ENCODE measurements at regions not wholly inside any gene's neighbourhood (a gene's known extent, or its start where the extent isn't known, plus 50 kb on each side); places are given as distances from the start of the nearest gene placed in this dataset.

GRCh38 chr16:86789621-86790051, 211.3 kb downstream of the FOXL1 start:
- no peaks in the 10 kb centered on the region for H3K36me3 ChIP-seq
- ATAC-seq (ENCODE audit: insufficient number of reproducible peaks, low FRiP score, low read depth) = no peak
- DNase-seq (ENCODE audit: low spot score) = no peak
- no peaks in the 10 kb centered on the region for H3K27me3 ChIP-seq (replicated peaks; ENCODE audit: insufficient read depth)
- no peak overlapping the region for H3K27ac ChIP-seq
- H3K4me1 ChIP-seq (ENCODE audit: control insufficient read depth in 1 of 2, low read depth in 2 of 2) = no peaks in the 10 kb centered on the region
- no peak for TF ChIP-seq CTCF (IDR thresholded peaks at IDR 0.05)
- no peak overlapping the region for H3K4me3 ChIP-seq
- no peaks in the 10 kb centered on the region for H3K9me3 ChIP-seq

GRCh38 chr16:86791287-86792035, 213.1 kb downstream of the FOXL1 start:
- H3K4me3 ChIP-seq = no peak overlapping the region
- H3K4me1 ChIP-seq (ENCODE audit: control insufficient read depth in 1 of 2, low read depth in 2 of 2) = no peaks in the 10 kb centered on the region
- DNase-seq (ENCODE audit: low spot score) = no peak
- no peak for ATAC-seq (ENCODE audit: insufficient number of reproducible peaks, low FRiP score, low read depth)
- no peak overlapping the region for H3K27ac ChIP-seq
- TF ChIP-seq CTCF (IDR thresholded peaks at IDR 0.05) = no peak
- no peaks in the 10 kb centered on the region for H3K27me3 ChIP-seq (replicated peaks; ENCODE audit: insufficient read depth)
- no peaks in the 10 kb centered on the region for H3K9me3 ChIP-seq
- H3K36me3 ChIP-seq = no peaks in the 10 kb centered on the region

- no peak overlapping the region for H3K27ac ChIP-seq
- H3K4me3 ChIP-seq = no peak overlapping the region
- H3K4me1 ChIP-seq (ENCODE audit: control insufficient read depth in 1 of 2, low read depth in 2 of 2) = no peaks in the 10 kb centered on the region
- no peak for DNase-seq (ENCODE audit: low spot score)
- no peaks in the 10 kb centered on the region for H3K27me3 ChIP-seq (replicated peaks; ENCODE audit: insufficient read depth)
- TF ChIP-seq CTCF (IDR thresholded peaks at IDR 0.05) = no peak
- H3K36me3 ChIP-seq = no peaks in the 10 kb centered on the region
- no peak for ATAC-seq (ENCODE audit: insufficient number of reproducible peaks, low FRiP score, low read depth)
- H3K9me3 ChIP-seq = no peaks in the 10 kb centered on the region
Measured at GRCh38 chr16:86794216-86794864, 216.0 kb downstream of the FOXL1 start.

- H3K36me3 ChIP-seq = no peaks in the 10 kb centered on the region
- no peak overlapping the region for H3K4me3 ChIP-seq
- H3K27ac ChIP-seq = no peak overlapping the region
- no peak for DNase-seq (ENCODE audit: low spot score)
- no peaks in the 10 kb centered on the region for H3K4me1 ChIP-seq (ENCODE audit: control insufficient read depth in 1 of 2, low read depth in 2 of 2)
- no peaks in the 10 kb centered on the region for H3K27me3 ChIP-seq (replicated peaks; ENCODE audit: insufficient read depth)
- TF ChIP-seq CTCF (IDR thresholded peaks at IDR 0.05) = no peak
- H3K9me3 ChIP-seq = no peaks in the 10 kb centered on the region
- ATAC-seq (ENCODE audit: insufficient number of reproducible peaks, low FRiP score, low read depth) = no peak
Measured at GRCh38 chr16:86797700-86798099, 219.4 kb downstream of the FOXL1 start.

- Histone ChIP-seq H3K9me3 (no peaks in the 10 kb centered on the region), H3K27ac (no peak overlapping the region), H3K27me3 (replicated peaks; ENCODE audit: insufficient read depth) (no peaks in the 10 kb centered on the region), H3K36me3 (no peaks in the 10 kb centered on the region), H3K4me3 (no peak overlapping the region), H3K4me1 (ENCODE audit: control insufficient read depth in 1 of 2, low read depth in 2 of 2) (no peaks in the 10 kb centered on the region)
- no peak for DNase-seq (ENCODE audit: low spot score)
- no peak for TF ChIP-seq CTCF (IDR thresholded peaks at IDR 0.05)
- ATAC-seq (ENCODE audit: insufficient number of reproducible peaks, low FRiP score, low read depth) = no peak
Measured at GRCh38 chr16:86798247-86799041, 220.1 kb downstream of the FOXL1 start.

Measured in thoracic aorta (tissue), 2 donors.